Activated T-helper 2 cell treated with anti-CD3 and anti-CD28 coated beads, Interferon-gamma antibody, Interleukin-2, Interleukin-4, amounts not matched to agents 10 μg/mL and 5 μg/mL and 100 μg/mL, durations not matched to agents 14 hours and 24 hours and 36 hours (primary cell): ENCODE measurements at regions not wholly inside any gene's neighbourhood (a gene's known extent, or its start where the extent isn't known, plus 50 kb on each side); places are given as distances from the start of the nearest gene placed in this dataset.
A peak's percentile ranks its signal among the peaks of the same experiment; 100 is the strongest.
"Not testable (repeated sequence)": the region's sequence is repeated elsewhere in the genome, so short reads cannot be mapped to it uniquely, and the experiment has no call there.

ENCODE experiments used
- DNase-seq: peaks from one replicate; pipeline ENCODE4 v3.0.0; 2021; ENCODE audit warnings: low spot score
- H3K27ac Mint-ChIP-seq: one replicate; pipeline ENCODE4 v1.8.0; 2021; ENCODE audit warnings: mixed read lengths
- H3K27me3 Mint-ChIP-seq: one replicate; pipeline ENCODE4 v1.8.0; 2021; ENCODE audit warnings: low read depth, mixed read lengths
- H3K36me3 Mint-ChIP-seq: one replicate; pipeline ENCODE4 v1.8.0; 2021; ENCODE audit warnings: low read depth, mixed read lengths
- H3K4me1 Mint-ChIP-seq: one replicate; pipeline ENCODE4 v1.8.0; 2021; ENCODE audit warnings: low read depth, mixed read lengths
- H3K4me3 Mint-ChIP-seq: one replicate; pipeline ENCODE4 v1.8.0; 2021; ENCODE audit warnings: low read depth, mild to moderate bottlenecking, moderate library complexity, mixed read lengths
- H3K9me3 Mint-ChIP-seq: one replicate; pipeline ENCODE4 v1.8.0; 2021; ENCODE audit warnings: mixed read lengths
- intact Hi-C: fragments of 100-400 bp; cut with micrococcal nuclease; formaldehyde crosslinking; loops from one replicate; pipeline ENCODE4 v1.15.1; 2023

- H3K4me3 Mint-ChIP-seq, H3K27ac Mint-ChIP-seq, intact Hi-C loops, H3K27me3 Mint-ChIP-seq, DNase-seq: not testable (repeated sequence)
- H3K9me3 Mint-ChIP-seq = peaks cover 66% of the 10 kb centered on the region
- H3K36me3 Mint-ChIP-seq = peaks cover 93% of the 10 kb centered on the region
- peaks cover 44% of the 10 kb centered on the region for H3K4me1 Mint-ChIP-seq
Observed at GRCh38 chr11:14573539-14574057, 53.4 kb upstream of the PSMA1 start.

- Mint-ChIP-seq H3K4me3 (no peak overlapping the region), H3K27ac (peak overlapping the region; percentile 80), H3K27me3 (no peaks in the 10 kb centered on the region), H3K9me3 (peaks cover 49% of the 10 kb centered on the region), H3K4me1 (peaks cover 40% of the 10 kb centered on the region), H3K36me3 (peaks cover 80% of the 10 kb centered on the region)
- intact Hi-C loops = loop anchor here (5.0 kb wide), 2 partner anchors 35 to 240 kb away; no protein-coding TSS in a partner anchor
- DNase-seq = no peak
Observed at GRCh38 chr11:14577292-14577691, 57.1 kb upstream of the PSMA1 start.

GRCh38 chr11:14577835-14578529 is 57.8 kb upstream of the PSMA1 start:
- H3K4me3 Mint-ChIP-seq = peak overlapping the region; percentile 42
- peak overlapping the region; percentile 87 for H3K27ac Mint-ChIP-seq
- peaks cover 80% of the 10 kb centered on the region for H3K36me3 Mint-ChIP-seq
- no peaks in the 10 kb centered on the region for H3K27me3 Mint-ChIP-seq
- H3K9me3 Mint-ChIP-seq = peaks cover 43% of the 10 kb centered on the region
- intact Hi-C loops = loop anchor here (1.0 to 5.0 kb wide), 8 partner anchors 34 to 313 kb away; partner anchors contain the start of gene PSMA1
- H3K4me1 Mint-ChIP-seq = peaks cover 41% of the 10 kb centered on the region
- DNase-seq = no peak

- H3K9me3 Mint-ChIP-seq = peaks cover 44% of the 10 kb centered on the region
- no peaks in the 10 kb centered on the region for H3K27me3 Mint-ChIP-seq
- DNase-seq = peak; percentile 71
- peaks cover 45% of the 10 kb centered on the region for H3K4me1 Mint-ChIP-seq
- H3K36me3 Mint-ChIP-seq = peaks cover 80% of the 10 kb centered on the region
- intact Hi-C loops = loop anchor here (1.0 to 5.0 kb wide), 8 partner anchors 34 to 313 kb away; partner anchors contain the start of gene PSMA1
- H3K4me3 Mint-ChIP-seq = peak overlapping the region; percentile 42
- H3K27ac Mint-ChIP-seq = peak overlapping the region; percentile 87
Observed at GRCh38 chr11:14578541-14578956, 58.4 kb upstream of the PSMA1 start.

GRCh38 chr11:14579646-14580045 is 59.5 kb upstream of the PSMA1 start:
- Mint-ChIP-seq H3K9me3 (peaks cover 33% of the 10 kb centered on the region), H3K36me3 (peaks cover 77% of the 10 kb centered on the region), H3K27me3 (no peaks in the 10 kb centered on the region), H3K27ac (peak overlapping the region; percentile 46), H3K4me1 (peaks cover 48% of the 10 kb centered on the region), H3K4me3 (no peak overlapping the region)
- intact Hi-C loops = loop anchor here (2.0 to 5.0 kb wide), 3 partner anchors 33 to 242 kb away; no protein-coding TSS in a partner anchor
- DNase-seq = no peak

- H3K27me3 Mint-ChIP-seq = no peaks in the 10 kb centered on the region
- intact Hi-C loops = no loop called here
- peaks cover 10% of the 10 kb centered on the region for H3K9me3 Mint-ChIP-seq
- H3K36me3 Mint-ChIP-seq = peaks cover 57% of the 10 kb centered on the region
- H3K4me3 Mint-ChIP-seq = no peak overlapping the region
- peaks cover 39% of the 10 kb centered on the region for H3K4me1 Mint-ChIP-seq
- DNase-seq = no peak
- H3K27ac Mint-ChIP-seq = no peak overlapping the region
Observed at GRCh38 chr11:14582793-14583192, 60.8 kb upstream of the PDE3B start.

GRCh38 chr11:14583252-14584034 is 60.2 kb upstream of the PDE3B start:
- Mint-ChIP-seq H3K4me1 (peaks cover 35% of the 10 kb centered on the region), H3K9me3 (peaks cover 10% of the 10 kb centered on the region), H3K27ac (no peak overlapping the region), H3K27me3 (no peaks in the 10 kb centered on the region), H3K36me3 (peaks cover 58% of the 10 kb centered on the region), H3K4me3 (no peak overlapping the region)
- intact Hi-C loops = no loop called here
- DNase-seq = no peak

- Mint-ChIP-seq H3K27ac (no peak overlapping the region), H3K36me3 (peaks cover 59% of the 10 kb centered on the region), H3K27me3 (no peaks in the 10 kb centered on the region), H3K4me1 (peaks cover 31% of the 10 kb centered on the region), H3K4me3 (no peak overlapping the region), H3K9me3 (peaks cover 10% of the 10 kb centered on the region)
- intact Hi-C loops = no loop called here
- no peak for DNase-seq
Observed at GRCh38 chr11:14584035-14584363, 59.6 kb upstream of the PDE3B start.

GRCh38 chr11:14584595-14584994 is 59.0 kb upstream of the PDE3B start:
- intact Hi-C loops = no loop called here
- H3K27ac Mint-ChIP-seq = no peak overlapping the region
- H3K36me3 Mint-ChIP-seq = peaks cover 62% of the 10 kb centered on the region
- DNase-seq = no peak
- H3K4me3 Mint-ChIP-seq = no peak overlapping the region
- H3K4me1 Mint-ChIP-seq = peaks cover 30% of the 10 kb centered on the region
- peaks cover 10% of the 10 kb centered on the region for H3K9me3 Mint-ChIP-seq
- H3K27me3 Mint-ChIP-seq = no peaks in the 10 kb centered on the region

- Mint-ChIP-seq H3K4me3 (no peak overlapping the region), H3K36me3 (peaks cover 62% of the 10 kb centered on the region), H3K27ac (no peak overlapping the region), H3K4me1 (peaks cover 30% of the 10 kb centered on the region), H3K9me3 (peaks cover 13% of the 10 kb centered on the region), H3K27me3 (no peaks in the 10 kb centered on the region)
- DNase-seq = no peak
- intact Hi-C loops = no loop called here
Observed at GRCh38 chr11:14585438-14585837, 58.2 kb upstream of the PDE3B start.

GRCh38 chr11:14587258-14587657 is 56.3 kb upstream of the PDE3B start:
- DNase-seq = no peak
- Mint-ChIP-seq H3K4me3 (no peak overlapping the region), H3K9me3 (peaks cover 10% of the 10 kb centered on the region), H3K36me3 (peaks cover 66% of the 10 kb centered on the region), H3K27ac (no peak overlapping the region), H3K4me1 (peaks cover 30% of the 10 kb centered on the region), H3K27me3 (no peaks in the 10 kb centered on the region)
- intact Hi-C loops = no loop called here

GRCh38 chr11:14588681-14589080 is 54.9 kb upstream of the PDE3B start:
- no peaks in the 10 kb centered on the region for H3K27me3 Mint-ChIP-seq
- H3K4me1 Mint-ChIP-seq = peaks cover 28% of the 10 kb centered on the region
- DNase-seq = no peak
- peaks cover 63% of the 10 kb centered on the region for H3K36me3 Mint-ChIP-seq
- intact Hi-C loops = no loop called here
- no peak overlapping the region for H3K4me3 Mint-ChIP-seq
- H3K27ac Mint-ChIP-seq = no peak overlapping the region
- peaks cover 10% of the 10 kb centered on the region for H3K9me3 Mint-ChIP-seq

- peaks cover 59% of the 10 kb centered on the region for H3K36me3 Mint-ChIP-seq
- intact Hi-C loops = no loop called here
- no peak overlapping the region for H3K4me3 Mint-ChIP-seq
- H3K27ac Mint-ChIP-seq = no peak overlapping the region
- H3K4me1 Mint-ChIP-seq = peaks cover 28% of the 10 kb centered on the region
- no peaks in the 10 kb centered on the region for H3K27me3 Mint-ChIP-seq
- DNase-seq = no peak
- peaks cover 10% of the 10 kb centered on the region for H3K9me3 Mint-ChIP-seq
Observed at GRCh38 chr11:14589421-14589820, 54.2 kb upstream of the PDE3B start.
